Activated CD8-positive, alpha-beta memory T cell treated with anti-CD3 and anti-CD28 coated beads for 48 hours (primary cell): ENCODE measurements at regions not wholly inside any gene's neighbourhood (a gene's known extent, or its start where the extent isn't known, plus 50 kb on each side); places are given as distances from the start of the nearest gene placed in this dataset.

ENCODE experiments used
- DNase-seq, 3 experiments: peaks; one replicate each; pipeline ENCODE4 v3.0.0-alpha.2; 2020; ENCODE audit warnings: low read depth in 2 of 3, low spot score in 2 of 3

- DNase-seq, result no peak
Observed at GRCh38 chr4:126955292-126956183, 677.2 kb upstream of the INTU start.

- DNase-seq, result no peak
Observed at GRCh38 chr4:126956184-126956897, 676.4 kb upstream of the INTU start.

DNA sequence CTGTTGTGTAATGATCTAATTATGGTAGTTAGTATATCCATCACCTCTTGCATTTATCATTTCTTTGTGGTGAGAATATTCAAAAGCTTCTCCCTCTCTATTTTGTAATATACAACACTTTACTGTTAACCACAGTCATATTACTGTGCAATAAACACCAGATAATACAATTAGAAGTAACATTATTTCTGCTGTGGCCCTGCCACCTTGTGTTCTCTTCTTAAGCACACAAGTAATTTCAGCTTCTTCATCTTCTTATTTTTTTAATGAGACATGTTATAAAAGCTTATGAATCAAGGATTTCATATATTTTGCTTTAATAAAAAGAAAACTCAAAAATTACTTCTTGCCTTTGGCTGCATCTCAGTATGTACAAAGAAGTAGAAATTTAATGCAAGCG lies 675.2 kb upstream of the INTU start:
- DNase-seq, result no peak

DNA sequence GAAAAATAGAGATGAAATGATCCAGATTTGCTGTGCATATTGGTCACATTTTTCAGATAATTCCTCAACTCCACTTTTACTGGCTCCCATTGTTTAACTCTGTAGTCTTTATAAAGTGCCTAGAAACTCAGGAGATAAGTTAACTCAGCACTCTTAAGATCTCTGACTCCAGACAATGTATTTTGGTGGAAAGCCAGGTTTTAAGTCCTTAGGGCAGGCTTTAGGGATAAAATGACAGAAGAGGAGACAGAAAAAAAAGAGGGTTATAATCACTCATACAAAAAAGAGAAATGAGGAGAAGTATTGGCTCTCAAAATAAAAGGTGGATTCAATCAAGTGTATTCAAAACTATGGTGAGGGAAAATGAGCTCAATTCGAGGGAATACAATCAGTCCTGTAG lies 674.8 kb upstream of the INTU start:
- no peak for DNase-seq

GRCh38 chr4:126958482-126958881 lies 674.3 kb upstream of the INTU start:
- DNase-seq, result no peak

GRCh38 chr4:126959056-126959745 lies 673.6 kb upstream of the INTU start:
- no peak for DNase-seq

DNA sequence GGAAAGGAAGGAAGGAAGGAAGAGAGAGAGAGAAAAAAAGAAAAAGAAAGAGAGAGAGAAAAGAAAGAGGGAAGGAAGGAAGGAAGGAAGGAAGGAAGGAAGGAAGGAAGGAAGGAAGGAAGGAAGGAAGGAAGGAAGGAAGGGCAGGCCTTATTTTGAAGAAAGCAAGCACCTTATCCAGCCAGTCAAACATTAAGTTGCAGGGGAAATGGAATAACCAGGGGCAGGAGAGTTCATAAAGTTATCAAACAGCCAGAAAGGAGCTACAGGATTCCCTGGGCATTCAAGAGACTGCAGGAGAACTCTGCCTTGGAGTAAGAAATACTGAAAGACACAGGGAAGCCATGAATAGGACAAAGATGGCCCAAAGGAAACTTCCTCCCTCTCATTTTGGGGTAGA lies 672.0 kb upstream of the INTU start:
- DNase-seq, result no peak

- DNase-seq, result no peak
Observed at GRCh38 chr4:126961661-126962060, 671.1 kb upstream of the INTU start.

GRCh38 chr4:126965877-126966276 lies 666.9 kb upstream of the INTU start:
- DNase-seq, result no peak

- DNase-seq, result no peak
Observed at GRCh38 chr4:126969360-126970235, 663.2 kb upstream of the INTU start.

DNA sequence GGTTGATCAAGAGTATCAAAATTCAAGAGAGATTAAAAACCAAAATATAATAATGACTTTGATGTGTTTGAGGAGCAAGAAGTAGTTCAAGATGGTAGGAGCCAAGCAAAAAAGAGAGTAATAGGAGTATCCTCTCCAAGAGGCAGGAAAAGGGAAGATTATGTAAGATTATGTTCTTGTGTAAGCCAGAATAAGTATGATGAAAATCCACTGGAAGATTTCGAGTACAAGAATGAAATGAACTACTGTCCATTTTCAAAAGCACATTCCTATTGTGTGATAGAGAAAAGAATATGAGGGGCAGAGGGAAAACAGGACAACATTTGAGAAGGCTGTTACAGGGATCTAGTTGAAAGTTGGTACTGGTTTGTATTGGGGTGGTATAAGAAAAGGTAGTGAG lies 659.6 kb upstream of the INTU start:
- DNase-seq, result no peak

- no peak for DNase-seq
Observed at GRCh38 chr4:126976850-126977632, 655.7 kb upstream of the INTU start.

DNA sequence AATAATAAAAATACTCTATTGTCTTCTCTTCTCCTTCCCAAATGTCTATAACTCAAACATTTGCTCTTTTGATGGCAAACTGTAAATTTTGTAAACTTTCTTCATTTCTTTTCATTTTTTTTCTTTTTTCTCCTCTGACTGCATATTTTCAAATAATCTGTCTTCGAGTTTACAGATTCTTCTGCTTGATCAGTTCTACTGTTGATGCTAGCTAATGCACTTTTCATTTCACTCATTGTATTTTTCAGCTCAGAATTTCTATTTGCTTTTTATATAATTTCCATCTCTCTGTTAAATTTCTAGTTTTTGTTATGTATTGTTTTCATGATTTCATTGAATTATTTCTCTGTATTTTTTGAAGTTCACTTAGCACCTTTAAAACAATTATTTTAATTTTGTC lies 646.8 kb upstream of the INTU start:
- DNase-seq, result no peak

GRCh38 chr4:126986828-126987227 lies 645.9 kb upstream of the INTU start:
- no peak for DNase-seq

- DNase-seq, result no peak
Observed at GRCh38 chr4:126991965-126992364, 640.8 kb upstream of the INTU start.

- DNase-seq, result no peak
Observed at GRCh38 chr4:126992910-126993309, 639.8 kb upstream of the INTU start.

DNA sequence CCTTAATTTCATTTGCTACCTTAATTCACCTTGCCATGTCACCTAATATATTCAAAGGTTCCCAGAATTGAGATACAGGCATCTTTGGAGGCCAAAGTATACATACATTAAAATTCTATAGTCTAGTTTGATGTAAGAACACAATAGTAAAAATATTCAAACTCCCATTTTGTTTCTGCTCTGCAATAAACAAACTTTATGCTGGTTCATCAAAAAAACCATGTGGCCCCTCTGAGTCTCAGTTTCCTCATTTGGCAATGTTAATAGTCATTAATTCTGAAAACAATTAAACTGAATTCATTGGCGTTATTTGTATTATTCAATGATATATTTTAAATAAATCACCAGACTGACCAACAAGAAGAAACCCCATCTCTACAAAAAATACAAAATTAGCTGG lies 639.4 kb upstream of the INTU start:
- no peak for DNase-seq

GRCh38 chr4:126995235-126995634 lies 637.5 kb upstream of the INTU start:
- DNase-seq, result no peak

DNA sequence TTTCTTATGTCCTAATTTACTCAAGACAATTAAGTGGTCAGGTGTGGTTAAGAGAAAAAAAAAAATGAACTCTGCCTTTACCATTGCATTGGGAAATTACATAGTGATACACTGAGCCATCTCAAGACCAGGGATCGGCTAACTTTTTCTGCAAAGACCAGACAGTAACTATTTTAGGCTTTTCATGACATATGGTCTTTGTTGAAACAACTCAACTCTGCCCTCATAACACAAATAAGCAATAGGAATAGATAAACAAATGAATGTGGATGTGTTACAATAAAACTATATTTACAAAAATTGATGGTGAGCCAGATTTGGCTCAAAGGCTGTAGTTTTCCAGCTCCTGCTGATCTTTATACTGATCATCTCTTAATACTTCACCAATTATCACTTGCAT lies 632.6 kb upstream of the INTU start:
- no peak for DNase-seq

GRCh38 chr4:127000846-127001245 lies 631.9 kb upstream of the INTU start:
- DNase-seq, result no peak
